Mesodermal cell (in vitro differentiated cells): ENCODE measurements at regions not wholly inside any gene's neighbourhood (a gene's known extent, or its start where the extent isn't known, plus 50 kb on each side); places are given as distances from the start of the nearest gene placed in this dataset.
"Not testable (repeated sequence)": the region's sequence is repeated elsewhere in the genome, so short reads cannot be mapped to it uniquely, and the experiment has no call there.

Experiments
- H3K27ac ChIP-seq: 2 replicates; pipeline ENCODE4 v1.7.0; 2013; ENCODE audit warnings: mild to moderate bottlenecking, low read depth, low read length, moderate library complexity; ENCODE audit not compliant: severe bottlenecking
- H3K36me3 ChIP-seq: 2 replicates; pipeline ENCODE4 v1.7.1; 2013; ENCODE audit warnings: mild to moderate bottlenecking, low read length, moderate library complexity; ENCODE audit not compliant: control insufficient read depth, insufficient read depth
- H3K4me1 ChIP-seq: one replicate; pipeline ENCODE4 v1.7.1; 2013; ENCODE audit warnings: mild to moderate bottlenecking, low read length; ENCODE audit not compliant: insufficient read depth, control insufficient read depth, poor library complexity, severe bottlenecking
- H3K4me3 ChIP-seq: 2 replicates; pipeline ENCODE4 v1.7.0; 2013; ENCODE audit warnings: low read length, control low read depth, mild to moderate bottlenecking; ENCODE audit not compliant: insufficient read depth, poor library complexity, severe bottlenecking; ENCODE audit errors: extremely low read depth
- H3K9me3 ChIP-seq: 2 replicates; pipeline ENCODE4 v1.7.1; 2013; ENCODE audit warnings: mild to moderate bottlenecking, low read length, moderate library complexity; ENCODE audit not compliant: control insufficient read depth
- WGBS, 2 experiments: methylation state at CpG; one replicate each; pipeline ENCODE4 v1.1.5; 2013; ENCODE audit warnings: missing lambda C conversion rate in 2 of 2; ENCODE audit not compliant: insufficient coverage in 2 of 2; 5-methylcytosine and 5-hydroxymethylcytosine counted together

DNA sequence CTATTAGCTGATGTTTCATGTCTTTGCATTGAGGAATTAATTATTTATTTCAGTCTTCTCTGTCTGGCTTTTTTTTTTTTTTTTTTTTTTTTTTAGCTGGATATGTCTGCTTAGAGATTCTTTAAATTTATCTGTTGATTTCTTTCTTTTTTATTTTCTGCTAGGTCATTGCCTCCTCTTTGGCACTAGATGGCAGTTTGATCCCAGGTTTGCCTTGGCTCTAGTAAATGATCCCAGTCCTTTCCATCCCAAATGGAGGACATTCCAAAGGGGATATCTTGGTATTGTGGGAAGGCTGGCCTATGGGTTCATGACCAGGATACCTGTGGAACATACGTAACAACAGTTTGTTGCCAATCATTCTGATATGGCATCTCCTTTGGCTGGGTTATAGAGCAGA is 339.5 kb upstream of the GCFC2 start:
- no peak overlapping the region for H3K27ac ChIP-seq
- H3K4me3 ChIP-seq: no peak overlapping the region
- H3K9me3 ChIP-seq: peaks cover 10% of the 10 kb centered on the region
- WGBS, 2 experiments: 100% methylated on average over 1 of the region's 1 CpG
- no peaks in the 10 kb centered on the region for H3K4me1 ChIP-seq
- H3K36me3 ChIP-seq: no peaks in the 10 kb centered on the region

GRCh38 chr2:76044701-76045100 is 334.0 kb upstream of the GCFC2 start:
- no peak overlapping the region for H3K27ac ChIP-seq
- H3K4me1 ChIP-seq: no peaks in the 10 kb centered on the region
- 86% methylated on average over 1 of the region's 2 CpGs; no CpG with 5 or more reads in 1 of the 2 experiments for WGBS, 2 experiments
- no peak overlapping the region for H3K4me3 ChIP-seq
- no peaks in the 10 kb centered on the region for H3K9me3 ChIP-seq
- no peaks in the 10 kb centered on the region for H3K36me3 ChIP-seq

DNA sequence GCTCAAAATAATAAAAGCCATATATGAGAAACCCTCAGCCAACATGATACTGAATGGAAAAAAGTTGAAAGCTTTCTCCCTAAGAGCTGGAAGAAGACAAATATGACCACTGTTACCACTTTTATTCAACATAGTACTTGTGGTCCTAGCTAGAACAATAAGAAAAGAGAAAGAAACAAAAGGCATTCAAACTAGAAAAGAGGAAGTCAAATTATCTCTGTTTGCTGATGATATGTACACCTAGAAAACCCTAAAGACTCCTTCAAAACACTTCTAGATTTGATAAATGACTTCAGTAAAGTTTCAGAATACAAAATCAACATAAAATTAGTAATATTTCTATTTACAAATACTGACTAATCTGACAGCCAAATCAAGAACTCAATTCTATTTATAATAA is 328.8 kb upstream of the GCFC2 start:
- H3K27ac ChIP-seq: no peak overlapping the region
- H3K9me3 ChIP-seq: no peaks in the 10 kb centered on the region

GRCh38 chr2:76027761-76028160 is 317.0 kb upstream of the GCFC2 start:
- peaks cover 7% of the 10 kb centered on the region for H3K9me3 ChIP-seq
- 80 to 100% methylated on average over 1 of the region's 1 CpG for WGBS, 2 experiments
- H3K36me3 ChIP-seq: no peaks in the 10 kb centered on the region
- no peaks in the 10 kb centered on the region for H3K4me1 ChIP-seq
- no peak overlapping the region for H3K27ac ChIP-seq
- H3K4me3 ChIP-seq: no peak overlapping the region

More for the DNA sequence above, 328.8 kb upstream of the GCFC2 start:
- Histone ChIP-seq H3K4me1 (no peaks in the 10 kb centered on the region), H3K36me3 (no peaks in the 10 kb centered on the region), H3K4me3 (no peak overlapping the region)

DNA sequence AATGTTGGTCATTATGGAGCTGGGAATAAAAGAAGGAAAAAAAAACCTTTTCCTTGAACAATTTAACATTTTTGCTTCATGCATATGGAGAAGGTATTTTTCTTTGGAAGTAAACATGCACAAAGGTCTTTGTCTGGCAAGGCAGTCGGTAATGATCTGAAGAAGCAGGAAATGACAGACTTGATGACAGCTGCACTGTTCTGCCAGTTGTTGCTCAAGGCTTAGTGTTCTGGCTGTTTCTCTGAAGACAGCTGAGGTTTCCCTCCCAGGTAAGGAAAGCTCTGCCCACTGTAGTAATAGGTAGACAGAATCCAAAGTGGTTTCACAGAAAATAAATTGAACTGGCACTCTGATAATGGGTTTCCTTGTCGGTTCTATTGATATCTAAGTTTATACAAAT is 308.4 kb upstream of the GCFC2 start:
- no peak overlapping the region for H3K27ac ChIP-seq
- H3K4me3 ChIP-seq: no peak overlapping the region
- no peaks in the 10 kb centered on the region for H3K9me3 ChIP-seq
- H3K36me3 ChIP-seq: no peaks in the 10 kb centered on the region
- H3K4me1 ChIP-seq: no peaks in the 10 kb centered on the region
- WGBS, 2 experiments: 57 to 80% methylated on average over 1 of the region's 2 CpGs

DNA sequence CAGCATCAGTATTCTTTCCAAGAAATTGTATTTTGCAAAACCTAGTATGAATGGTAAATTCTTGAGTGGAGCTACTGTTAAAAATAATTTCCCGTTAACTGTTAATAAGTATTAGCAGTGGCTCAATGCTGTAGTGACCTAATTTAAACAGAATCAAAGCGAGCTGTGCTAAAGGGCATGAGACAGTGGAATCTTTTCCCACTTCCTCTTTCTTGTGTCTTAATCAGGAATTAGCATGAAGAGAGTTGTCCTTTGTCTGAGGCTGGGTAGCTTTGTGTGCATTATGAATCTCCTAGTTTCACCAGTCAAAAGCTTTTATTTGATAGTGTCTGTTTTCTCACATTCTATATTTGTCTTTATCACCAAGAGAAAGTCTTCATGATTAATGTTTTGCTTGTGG is 298.8 kb upstream of the GCFC2 start:
- 60 to 80% methylated on average over 1 to 2 of the region's 2 CpGs for WGBS, 2 experiments

DNA sequence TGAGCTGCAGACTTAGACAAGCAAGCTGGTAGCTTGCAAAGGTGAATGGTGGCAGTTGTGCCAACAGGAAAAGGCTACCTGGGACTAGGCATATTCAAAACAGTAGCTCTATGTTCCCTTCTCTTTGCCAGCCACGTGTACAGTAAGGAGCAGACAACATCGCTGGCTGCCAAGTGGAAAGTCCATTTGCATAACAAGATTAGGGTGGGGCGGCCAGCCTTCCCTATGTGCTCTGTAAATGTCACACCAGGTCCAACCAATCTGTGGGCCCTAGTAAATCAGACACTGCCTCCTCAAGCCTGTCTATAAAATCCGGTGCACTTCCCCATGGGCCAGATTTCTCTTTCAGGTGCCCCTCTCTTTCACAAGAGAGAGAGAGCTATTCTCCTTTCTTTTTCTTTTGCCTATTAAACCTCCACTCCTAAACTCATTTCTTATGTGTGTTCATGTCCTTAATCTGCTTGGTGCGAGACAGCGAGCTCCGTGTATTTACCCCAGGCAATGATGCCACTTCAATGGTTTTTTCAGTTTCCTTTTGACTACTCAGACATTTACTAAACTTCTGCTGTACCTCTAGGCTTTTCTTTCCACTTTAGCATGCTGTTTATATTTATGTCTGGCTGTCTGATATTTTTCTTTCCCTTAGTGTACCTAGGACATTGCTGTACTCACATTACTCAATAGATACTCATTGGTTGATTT is 297.4 kb upstream of the GCFC2 start:
- no peaks in the 10 kb centered on the region for H3K4me1 ChIP-seq
- 60 to 78% methylated on average over 5 to 7 of the region's 7 CpGs for WGBS, 2 experiments
- no peak overlapping the region for H3K27ac ChIP-seq

More for the DNA sequence above, 298.8 kb upstream of the GCFC2 start:
- Histone ChIP-seq H3K4me1 (no peaks in the 10 kb centered on the region), H3K36me3 (no peaks in the 10 kb centered on the region), H3K4me3 (no peak overlapping the region), H3K27ac (no peak overlapping the region), H3K9me3 (no peaks in the 10 kb centered on the region)

GRCh38 chr2:76000425-76000824 is 289.7 kb upstream of the GCFC2 start:
- no peaks in the 10 kb centered on the region for H3K4me1 ChIP-seq

More for the DNA sequence above, 297.4 kb upstream of the GCFC2 start:
- Histone ChIP-seq H3K36me3 (no peaks in the 10 kb centered on the region), H3K4me3 (no peak overlapping the region), H3K9me3 (no peaks in the 10 kb centered on the region)

GRCh38 chr2:75998451-75998850 is 287.7 kb upstream of the GCFC2 start:
- no peak overlapping the region for H3K27ac ChIP-seq
- H3K4me3 ChIP-seq: no peak overlapping the region
- peaks cover 4% of the 10 kb centered on the region for H3K9me3 ChIP-seq
- H3K4me1 ChIP-seq: no peaks in the 10 kb centered on the region
- no peaks in the 10 kb centered on the region for H3K36me3 ChIP-seq
- 91 to 92% methylated on average over 1 of the region's 2 CpGs for WGBS, 2 experiments

More at GRCh38 chr2:76000425-76000824, 289.7 kb upstream of the GCFC2 start:
- Histone ChIP-seq H3K4me3 (no peak overlapping the region), H3K36me3 (no peaks in the 10 kb centered on the region), H3K27ac (no peak overlapping the region), H3K9me3 (peaks cover 4% of the 10 kb centered on the region)
- 93 to 100% methylated on average over 1 of the region's 2 CpGs for WGBS, 2 experiments

- no peaks in the 10 kb centered on the region for H3K4me1 ChIP-seq
- 57 to 80% methylated on average over 2 to 3 of the region's 4 CpGs for WGBS, 2 experiments
Measured at GRCh38 chr2:75994759-75995158, 284.0 kb upstream of the GCFC2 start.

GRCh38 chr2:75988622-75989021 is 277.9 kb upstream of the GCFC2 start:
- not testable (repeated sequence) for H3K9me3 ChIP-seq, H3K4me3 ChIP-seq, H3K27ac ChIP-seq, H3K4me1 ChIP-seq, H3K36me3 ChIP-seq
- WGBS, 2 experiments: 90 to 97% methylated on average over 3 to 5 of the region's 5 CpGs

More at GRCh38 chr2:75994759-75995158, 284.0 kb upstream of the GCFC2 start:
- Histone ChIP-seq H3K4me3 (no peak overlapping the region), H3K9me3 (no peaks in the 10 kb centered on the region), H3K36me3 (no peaks in the 10 kb centered on the region), H3K27ac (no peak overlapping the region)
